ENCODE measurements at regions not wholly inside any gene's neighbourhood (a gene's known extent, or its start where the extent isn't known, plus 50 kb on each side); places are given as distances from the start of the nearest gene placed in this dataset.
"Not testable (repeated sequence)": the region's sequence is repeated elsewhere in the genome, so short reads cannot be mapped to it uniquely, and the experiment has no call there.

DNA sequence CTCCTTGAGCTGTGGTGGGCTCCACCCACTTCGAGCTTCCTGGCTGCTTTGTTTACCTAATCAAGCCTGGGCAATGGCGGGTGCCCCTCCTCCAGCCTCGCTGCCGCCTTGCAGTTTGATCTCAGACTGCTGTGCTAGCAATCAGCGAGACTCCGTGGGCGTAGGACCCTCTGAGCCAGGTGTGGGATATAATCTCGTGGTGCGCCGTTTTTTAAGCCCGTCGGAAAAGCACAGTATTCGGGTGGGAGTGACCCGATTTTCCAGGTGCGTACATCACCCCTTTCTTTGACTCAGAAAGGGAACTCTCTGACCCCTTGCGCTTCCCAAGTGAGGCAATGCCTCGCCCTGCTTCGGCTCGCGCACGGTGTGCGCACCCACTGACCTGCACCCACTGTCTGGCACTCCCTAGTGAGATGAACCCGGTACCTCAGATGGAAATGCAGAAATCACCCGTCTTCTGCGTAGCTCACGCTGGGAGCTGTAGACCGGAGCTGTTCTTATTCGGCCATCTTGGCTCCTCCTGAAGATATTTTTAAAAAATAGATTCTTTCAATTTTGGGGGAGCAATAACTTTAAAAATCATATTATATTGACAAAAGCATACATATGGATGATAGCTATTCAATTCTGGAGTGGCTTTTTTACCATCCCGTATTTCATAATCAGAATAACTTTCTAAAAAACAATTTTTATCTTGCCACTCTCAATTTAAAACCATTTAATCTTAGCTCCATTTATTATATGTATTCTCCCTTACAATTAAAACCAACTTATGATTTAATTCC lies 517.5 kb upstream of the NUDT12 start:
- TF ChIP-seq, protein P1, sequence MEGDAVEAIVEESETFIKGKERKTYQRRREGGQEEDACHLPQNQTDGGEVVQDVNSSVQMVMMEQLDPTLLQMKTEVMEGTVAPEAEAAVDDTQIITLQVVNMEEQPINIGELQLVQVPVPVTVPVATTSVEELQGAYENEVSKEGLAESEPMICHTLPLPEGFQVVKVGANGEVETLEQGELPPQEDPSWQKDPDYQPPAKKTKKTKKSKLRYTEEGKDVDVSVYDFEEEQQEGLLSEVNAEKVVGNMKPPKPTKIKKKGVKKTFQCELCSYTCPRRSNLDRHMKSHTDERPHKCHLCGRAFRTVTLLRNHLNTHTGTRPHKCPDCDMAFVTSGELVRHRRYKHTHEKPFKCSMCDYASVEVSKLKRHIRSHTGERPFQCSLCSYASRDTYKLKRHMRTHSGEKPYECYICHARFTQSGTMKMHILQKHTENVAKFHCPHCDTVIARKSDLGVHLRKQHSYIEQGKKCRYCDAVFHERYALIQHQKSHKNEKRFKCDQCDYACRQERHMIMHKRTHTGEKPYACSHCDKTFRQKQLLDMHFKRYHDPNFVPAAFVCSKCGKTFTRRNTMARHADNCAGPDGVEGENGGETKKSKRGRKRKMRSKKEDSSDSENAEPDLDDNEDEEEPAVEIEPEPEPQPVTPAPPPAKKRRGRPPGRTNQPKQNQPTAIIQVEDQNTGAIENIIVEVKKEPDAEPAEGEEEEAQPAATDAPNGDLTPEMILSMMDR (IDR thresholded peaks at IDR 0.05) = not testable (repeated sequence)
- not testable (repeated sequence) for TF ChIP-seq POLR2AphosphoS5, POLR2A, EP300 (IDR thresholded peaks at IDR 0.05)

Measured in stomach (tissue), 4 donors.